Activated CD4-positive, alpha-beta T cell treated with anti-CD3 and anti-CD28 coated beads, Interleukin-2, amount 50 U/mL, for 48 hours (primary cell): ENCODE measurements at regions not wholly inside any gene's neighbourhood (a gene's known extent, or its start where the extent isn't known, plus 50 kb on each side); places are given as distances from the start of the nearest gene placed in this dataset.

Source experiments
- DNase-seq, 2 experiments: peaks; one replicate each; pipeline ENCODE4 v3.0.0-alpha.2; 2020

- no peak for DNase-seq
Measured at GRCh38 chr6:67287566-67287965, 1347.5 kb upstream of the ADGRB3 start.

- DNase-seq = no peak
Measured at GRCh38 chr6:67285770-67286495, 1349.1 kb upstream of the ADGRB3 start.

DNA sequence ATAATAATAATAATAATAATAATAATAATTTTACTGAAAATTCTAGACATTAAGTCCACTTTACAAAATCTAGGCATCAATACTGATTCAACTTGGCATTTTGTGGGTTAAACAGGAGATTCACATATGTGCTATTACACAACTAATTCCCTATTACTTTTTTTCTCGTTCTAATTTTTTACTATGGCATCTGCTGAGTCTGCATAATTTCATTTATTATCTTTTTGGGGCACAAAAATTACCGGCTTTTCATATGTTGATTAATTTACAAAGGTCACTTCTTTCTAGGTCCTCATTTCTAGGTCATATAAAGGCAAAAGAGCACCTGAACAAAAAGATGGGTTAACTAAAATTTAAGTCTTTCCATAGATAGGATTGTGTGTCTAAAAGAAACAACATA, 1357.8 kb upstream of the ADGRB3 start:
- no peak for DNase-seq

DNA sequence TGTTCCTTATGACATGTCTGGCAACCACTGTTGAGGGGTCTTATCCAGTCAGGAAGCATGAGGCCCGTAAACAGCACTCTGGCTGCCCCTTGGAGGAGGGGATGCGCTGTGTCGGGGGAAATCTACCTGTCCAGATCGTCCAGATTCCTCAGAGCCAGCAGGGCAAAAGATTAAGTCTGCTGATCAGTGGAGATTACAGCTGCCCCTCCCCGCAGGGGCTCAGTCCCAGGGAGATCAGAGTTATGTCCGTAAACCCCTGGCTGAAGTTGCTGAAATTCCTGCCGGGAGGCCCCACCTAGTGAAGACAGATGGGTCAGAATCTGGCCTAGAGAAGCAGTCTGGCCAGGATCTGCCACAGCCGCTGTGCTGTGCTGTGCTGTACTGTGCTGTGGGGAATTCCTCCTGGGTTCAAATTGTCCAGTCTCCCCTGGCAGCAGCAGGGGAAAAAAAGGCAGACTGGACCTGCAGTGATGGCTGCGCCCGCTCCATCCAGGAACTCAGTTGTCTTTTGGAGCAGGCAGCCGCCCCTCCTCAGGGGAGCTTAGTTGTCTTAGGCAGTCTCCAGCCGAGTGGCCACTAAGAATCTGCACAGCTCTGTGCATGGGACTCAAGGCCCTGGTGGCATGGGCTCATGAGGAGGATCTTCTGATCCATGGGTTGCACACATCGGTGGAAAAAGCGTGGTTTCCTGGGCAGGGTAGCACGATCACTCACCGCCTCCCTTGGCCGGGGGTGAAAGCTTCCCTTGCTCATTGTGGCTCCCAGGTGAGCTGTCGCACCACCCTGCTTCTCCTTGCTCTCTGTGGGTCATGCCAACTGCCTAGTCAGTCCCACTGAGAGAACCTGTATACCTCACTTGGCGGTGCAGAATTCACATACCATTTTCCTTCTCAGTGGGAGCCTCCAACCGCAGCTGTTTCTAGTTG, 1368.8 kb upstream of the ADGRB3 start:
- no peak for DNase-seq

- no peak for DNase-seq
Measured at GRCh38 chr6:67252663-67253062, 1382.4 kb upstream of the ADGRB3 start.

- DNase-seq = no peak
Measured at GRCh38 chr6:67248077-67248476, 1387.0 kb upstream of the ADGRB3 start.

DNA sequence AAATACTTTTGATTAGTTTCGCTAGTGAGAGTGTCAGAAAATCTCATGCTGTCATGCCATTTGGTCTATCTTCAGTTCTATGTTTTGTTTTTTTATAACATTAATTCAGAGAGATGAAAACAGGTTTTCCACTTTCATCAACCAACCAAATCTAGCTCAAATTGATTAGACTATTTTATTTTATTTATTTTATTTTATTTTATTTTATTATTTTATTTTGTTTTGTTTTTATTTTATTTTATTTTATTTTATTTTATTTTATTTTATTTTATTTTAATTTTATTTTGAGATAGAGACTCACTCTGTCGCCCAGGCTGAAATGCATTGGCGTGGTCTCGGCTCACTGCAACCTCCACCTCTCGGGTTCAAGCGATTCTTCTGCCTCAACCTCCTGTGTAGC, 1391.0 kb upstream of the ADGRB3 start:
- DNase-seq = no peak

DNA sequence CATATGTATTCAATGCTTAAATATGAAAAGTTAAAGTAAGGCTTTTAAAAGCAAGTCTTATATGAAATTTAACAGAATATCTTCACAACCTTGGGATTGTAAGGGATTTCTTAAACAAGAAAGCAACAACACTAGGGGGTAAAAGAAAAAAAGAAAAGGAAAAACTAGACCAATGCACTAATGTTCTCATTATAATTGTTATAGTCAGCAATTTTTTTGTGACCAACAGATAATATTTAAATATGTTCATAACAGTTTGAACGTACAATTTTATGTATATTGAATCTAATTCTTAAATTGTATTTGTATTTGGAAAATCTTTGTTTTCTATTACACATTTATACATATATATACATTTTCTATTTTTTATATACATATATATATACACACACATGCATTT, 1397.8 kb upstream of the ADGRB3 start:
- no peak for DNase-seq

DNA sequence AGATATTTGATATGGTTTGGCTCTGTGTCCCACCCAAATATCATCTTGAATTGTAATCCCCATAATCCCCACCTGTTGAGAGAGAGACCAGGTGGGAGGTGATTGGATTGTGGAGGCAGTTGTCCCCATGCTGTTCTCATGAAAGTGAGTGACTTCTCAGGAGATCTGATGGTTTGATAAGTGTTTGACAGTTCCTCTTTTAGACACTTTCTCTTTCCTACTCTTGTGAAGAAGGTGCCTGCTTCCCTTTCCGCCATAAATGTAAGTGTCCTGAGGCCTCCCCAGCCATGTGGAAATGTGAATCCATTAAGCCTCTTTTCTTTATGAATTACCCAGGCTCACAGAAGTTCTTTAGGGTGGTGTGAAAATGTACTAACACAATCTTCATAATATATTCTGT, 1404.0 kb upstream of the ADGRB3 start:
- no peak for DNase-seq

- DNase-seq = no peak
Measured at GRCh38 chr6:67224989-67225388, 1410.1 kb upstream of the ADGRB3 start.

DNA sequence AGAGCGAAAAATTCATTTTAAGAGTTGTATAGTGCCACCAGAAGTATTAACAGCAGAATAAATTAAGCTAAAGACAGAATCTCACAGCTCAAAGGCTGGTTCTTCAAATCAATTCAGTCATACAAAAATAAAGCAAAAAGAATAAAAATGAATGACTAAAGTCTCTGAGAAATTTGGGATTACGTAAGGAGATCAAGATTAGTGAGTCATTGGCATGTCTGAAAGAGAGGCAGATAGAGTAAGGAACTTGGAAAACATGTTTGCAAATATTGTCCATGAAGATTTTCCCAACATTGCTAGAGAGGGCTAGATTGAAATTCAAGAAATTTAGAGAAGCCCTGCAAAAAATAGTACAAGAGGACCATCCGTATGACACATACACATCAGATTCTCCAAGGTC, 1413.9 kb upstream of the ADGRB3 start:
- DNase-seq = no peak

DNA sequence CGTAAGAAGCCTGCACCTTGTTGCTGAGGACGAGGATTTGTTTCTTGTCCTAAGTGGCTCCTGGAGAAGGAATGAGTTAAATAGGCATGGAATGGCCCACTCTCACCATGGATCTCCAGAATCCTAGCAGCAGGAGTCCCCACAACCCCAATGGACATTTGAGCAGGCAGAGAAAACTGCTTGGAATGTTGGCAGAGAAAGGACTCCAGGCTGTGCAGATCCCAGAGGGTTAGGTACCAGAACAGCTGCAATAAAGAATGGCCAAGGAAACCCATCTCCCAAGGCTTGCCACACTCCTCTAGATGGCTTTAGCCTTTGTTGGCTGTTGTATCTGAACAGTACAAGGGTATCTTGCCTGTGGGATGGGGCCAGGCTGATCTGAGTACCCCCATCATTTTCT, 1415.7 kb upstream of the ADGRB3 start:
- DNase-seq = no peak

DNA sequence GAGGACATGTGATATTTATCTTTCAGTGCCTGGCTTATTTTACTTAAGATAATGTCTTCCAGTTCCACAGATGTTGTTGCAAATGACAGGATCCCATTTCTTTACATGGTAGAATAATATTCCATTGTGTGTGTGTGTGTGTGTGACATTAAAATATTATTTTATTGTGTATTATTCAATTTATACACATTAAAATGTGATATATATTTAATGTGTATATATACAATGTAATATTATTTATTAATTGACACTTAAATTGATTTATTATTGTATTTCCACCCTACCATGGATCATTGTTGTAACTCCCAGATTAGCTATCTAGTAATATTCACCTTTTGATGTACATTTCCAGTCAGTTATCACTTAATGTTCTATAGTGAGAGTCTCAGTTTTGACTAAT, 1422.5 kb upstream of the ADGRB3 start:
- no peak for DNase-seq

- DNase-seq = no peak
Measured at GRCh38 chr6:67210450-67210849, 1424.6 kb upstream of the ADGRB3 start.

GRCh38 chr6:67201563-67201962, 1433.5 kb upstream of the ADGRB3 start:
- no peak for DNase-seq

DNA sequence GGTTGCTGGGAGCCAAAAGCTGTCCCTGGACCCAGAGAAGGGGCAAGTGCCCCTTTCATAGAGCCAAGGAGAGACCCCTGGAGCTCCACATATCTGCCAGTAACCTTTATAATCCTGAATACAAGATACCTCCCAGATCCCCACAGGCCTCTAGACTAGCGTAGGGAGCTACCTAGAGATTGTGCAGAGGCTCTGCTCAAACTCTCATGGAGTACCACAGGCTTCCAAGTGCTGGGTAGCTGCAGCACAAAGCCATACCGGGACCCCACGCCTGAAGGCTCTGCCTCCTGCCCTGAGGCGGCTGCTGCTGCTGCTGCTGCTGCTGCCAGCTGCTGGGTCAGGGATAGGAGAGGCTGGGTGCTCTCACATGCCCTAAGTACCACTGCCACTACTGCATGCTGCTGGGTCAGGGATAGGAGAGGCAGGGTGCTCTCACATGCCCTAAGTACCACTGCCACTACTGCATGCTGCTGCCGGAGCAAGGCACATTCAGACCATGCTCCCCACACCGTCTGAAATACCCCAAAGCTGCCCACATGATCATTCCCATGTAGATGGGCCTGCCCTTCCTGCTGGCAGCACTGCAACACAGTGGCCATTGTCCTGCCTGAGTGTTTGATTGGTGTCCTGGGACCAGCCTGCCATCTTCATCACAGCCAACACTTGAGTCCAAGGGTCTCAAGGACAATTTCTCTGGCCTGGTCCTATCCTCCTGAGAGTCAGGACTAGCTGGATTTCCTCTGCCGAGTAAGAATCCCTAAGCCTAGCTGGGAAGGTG, 1434.3 kb upstream of the ADGRB3 start:
- DNase-seq = no peak

GRCh38 chr6:67199425-67199824, 1435.7 kb upstream of the ADGRB3 start:
- no peak for DNase-seq

DNA sequence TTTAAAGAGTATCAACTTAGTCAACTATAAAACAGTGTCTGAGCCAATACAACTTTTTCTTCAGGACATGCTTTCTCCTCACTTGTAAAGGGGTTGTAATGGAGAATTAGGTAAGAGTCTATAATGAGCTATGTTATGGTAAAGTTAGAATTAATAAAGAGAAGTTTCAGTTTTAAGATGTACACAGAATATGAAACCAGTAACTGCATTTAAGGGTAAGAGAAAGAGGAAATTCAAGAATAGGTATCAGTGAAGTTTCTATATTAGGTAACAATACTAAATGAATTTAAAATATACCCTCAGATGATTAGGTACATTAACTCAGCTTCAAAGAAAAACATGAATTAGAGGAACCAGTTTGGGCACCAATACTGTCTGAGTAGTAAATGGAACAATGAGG, 1444.3 kb upstream of the ADGRB3 start:
- DNase-seq = no peak

GRCh38 chr6:67184405-67184804, 1450.7 kb upstream of the ADGRB3 start:
- DNase-seq = no peak

GRCh38 chr6:67175101-67175500, 1460.0 kb upstream of the ADGRB3 start:
- no peak for DNase-seq

DNA sequence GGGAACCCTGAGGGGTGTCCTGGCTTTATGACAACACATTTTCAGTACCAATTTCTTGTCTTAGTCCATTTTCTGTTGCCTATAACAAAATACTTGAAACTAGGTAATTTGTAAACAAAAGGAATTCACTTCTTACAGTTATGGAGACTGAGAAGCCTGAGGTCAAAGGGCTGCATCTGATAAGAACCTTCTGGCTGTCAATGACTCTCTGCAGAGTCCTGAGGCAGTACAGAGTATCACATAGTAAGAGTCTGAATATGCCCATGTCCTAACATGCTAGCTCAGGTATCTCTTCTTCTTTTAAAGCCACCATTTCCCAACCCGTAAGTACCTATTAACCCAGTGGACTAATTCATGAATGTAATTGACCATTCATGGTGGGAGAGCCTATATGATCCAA, 1458.6 kb upstream of the EYS start:
- no peak for DNase-seq

DNA sequence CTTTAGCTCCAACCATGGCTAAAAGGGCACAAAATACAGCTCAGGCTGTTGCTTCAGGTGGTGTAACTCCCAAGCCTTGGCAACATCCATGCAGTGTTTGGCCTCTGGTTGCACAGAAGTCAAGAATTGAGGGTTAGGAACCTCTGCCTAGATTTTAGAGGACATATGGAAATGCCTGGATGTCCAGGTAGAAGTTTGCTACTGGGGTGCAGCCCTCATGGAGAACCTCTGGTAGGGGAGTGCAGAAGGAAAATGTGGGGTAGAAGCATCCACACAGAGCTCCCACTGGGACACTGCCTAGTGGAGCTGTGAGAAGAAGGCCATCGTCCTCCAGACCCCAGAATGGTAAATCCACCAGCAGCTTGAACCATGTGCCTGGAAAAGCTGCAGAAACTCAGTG, 1453.8 kb upstream of the EYS start:
- no peak for DNase-seq

- no peak for DNase-seq
Measured at GRCh38 chr6:67141005-67141404, 1434.0 kb upstream of the EYS start.

- DNase-seq = no peak
Measured at GRCh38 chr6:67133973-67134372, 1426.9 kb upstream of the EYS start.
